Right kidney (tissue), 1 donor: ENCODE measurements at regions not wholly inside any gene's neighbourhood (a gene's known extent, or its start where the extent isn't known, plus 50 kb on each side); places are given as distances from the start of the nearest gene placed in this dataset.
A peak's percentile ranks its signal among the peaks of the same experiment; 100 is the strongest.

ENCODE experiments used
- DNase-seq: peaks from one replicate; pipeline ENCODE4 v3.0.0-alpha.2; 2016

DNA sequence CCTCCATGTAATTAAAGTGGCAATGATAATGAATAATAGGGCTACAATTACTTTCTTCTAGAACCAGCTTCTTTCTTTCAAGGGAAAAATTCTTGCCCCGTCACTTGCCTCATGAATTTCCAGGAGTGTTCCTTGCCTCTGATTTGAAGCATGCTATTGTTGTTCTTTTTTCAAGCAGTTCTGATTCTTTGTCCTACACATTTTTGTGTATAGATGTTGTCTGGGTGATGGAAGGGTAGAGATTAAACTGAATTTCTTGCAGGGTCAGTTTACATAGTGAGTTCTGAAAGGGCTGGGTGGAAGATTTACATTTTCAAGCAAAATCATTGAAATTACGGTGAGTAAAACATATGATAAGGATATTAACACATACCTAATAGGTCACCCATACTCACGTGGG lies 107.0 kb upstream of the TENM3 start:
- no peak for DNase-seq

DNA sequence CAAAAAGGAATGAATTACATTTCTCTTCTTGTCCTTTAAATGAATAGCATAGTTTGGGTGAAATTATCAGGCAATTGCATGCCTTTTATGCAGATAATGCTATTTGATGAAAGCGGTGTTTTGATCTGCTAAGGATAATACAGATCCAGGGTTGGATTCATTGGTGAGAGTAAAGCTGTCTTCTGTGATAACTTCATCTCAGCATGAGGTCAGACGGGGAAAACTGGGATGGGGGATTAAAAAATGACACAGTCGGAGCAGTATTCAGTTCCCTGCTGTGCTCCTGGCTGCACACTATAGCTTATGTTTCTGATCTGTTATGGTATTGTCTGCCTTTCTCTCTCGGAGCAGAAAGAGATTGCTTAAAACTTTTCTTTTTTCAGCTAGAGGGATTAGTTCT lies 105.9 kb upstream of the TENM3 start:
- DNase-seq: no peak

DNA sequence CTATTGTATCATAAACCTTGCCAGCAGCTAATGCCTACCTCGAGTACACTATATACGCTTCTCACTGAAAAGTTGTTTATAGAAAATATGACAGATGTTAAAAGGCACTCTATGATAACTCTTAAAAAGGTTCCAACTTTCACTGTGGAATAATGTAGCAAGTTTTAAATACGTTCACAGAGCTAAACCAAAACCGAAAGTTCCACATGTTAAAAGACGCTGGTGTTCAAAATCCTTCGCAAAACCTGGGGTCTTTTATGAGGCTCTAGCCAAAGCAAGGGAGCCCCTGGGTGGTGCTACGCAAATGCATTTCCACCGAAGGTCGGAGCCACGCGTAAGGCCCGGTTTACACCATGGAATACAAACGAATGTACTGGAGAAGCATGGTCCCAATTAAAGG lies 103.7 kb upstream of the TENM3 start:
- no peak for DNase-seq

DNA sequence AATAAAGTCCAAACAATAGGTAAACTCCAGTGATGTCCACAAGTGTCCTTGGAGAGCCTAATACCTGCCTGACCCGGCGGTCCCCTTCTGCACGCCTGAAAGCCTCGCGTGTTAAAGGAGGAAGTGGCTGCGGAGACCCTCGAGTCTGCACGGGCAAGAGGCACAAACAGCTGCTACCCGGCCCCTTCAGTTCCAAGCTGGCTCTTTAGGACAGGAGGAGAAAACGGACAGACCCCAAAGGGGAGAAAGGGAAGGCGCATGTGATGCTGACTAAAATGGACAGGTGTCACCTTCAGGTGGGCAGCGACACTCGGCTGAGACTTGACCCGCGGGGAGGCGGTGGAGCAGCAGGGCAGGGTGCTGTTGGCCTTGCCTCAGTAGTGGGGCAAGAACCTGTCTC lies 102.7 kb upstream of the TENM3 start:
- peak; percentile 21 for DNase-seq

DNA sequence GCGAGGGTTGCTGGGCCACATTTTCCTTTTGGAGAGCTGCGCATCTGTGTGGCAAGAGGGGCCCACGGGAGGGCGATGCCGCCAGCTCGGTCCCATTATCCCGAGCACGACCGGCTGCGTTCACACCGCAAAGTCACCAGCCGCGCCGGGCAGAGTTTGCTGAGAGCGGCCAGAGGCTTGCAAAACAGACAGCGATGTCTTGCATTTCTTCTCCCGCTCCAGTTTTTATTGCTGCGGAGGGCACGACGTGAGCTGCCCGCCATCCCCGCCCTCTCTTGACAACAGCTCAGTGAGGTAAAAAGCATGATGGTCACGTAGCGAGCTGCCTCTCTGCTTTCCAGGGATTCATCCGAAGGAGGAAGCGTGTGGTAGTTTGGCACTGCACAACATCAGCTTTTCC lies 102.1 kb upstream of the TENM3 start:
- peak; percentile 69 for DNase-seq

DNA sequence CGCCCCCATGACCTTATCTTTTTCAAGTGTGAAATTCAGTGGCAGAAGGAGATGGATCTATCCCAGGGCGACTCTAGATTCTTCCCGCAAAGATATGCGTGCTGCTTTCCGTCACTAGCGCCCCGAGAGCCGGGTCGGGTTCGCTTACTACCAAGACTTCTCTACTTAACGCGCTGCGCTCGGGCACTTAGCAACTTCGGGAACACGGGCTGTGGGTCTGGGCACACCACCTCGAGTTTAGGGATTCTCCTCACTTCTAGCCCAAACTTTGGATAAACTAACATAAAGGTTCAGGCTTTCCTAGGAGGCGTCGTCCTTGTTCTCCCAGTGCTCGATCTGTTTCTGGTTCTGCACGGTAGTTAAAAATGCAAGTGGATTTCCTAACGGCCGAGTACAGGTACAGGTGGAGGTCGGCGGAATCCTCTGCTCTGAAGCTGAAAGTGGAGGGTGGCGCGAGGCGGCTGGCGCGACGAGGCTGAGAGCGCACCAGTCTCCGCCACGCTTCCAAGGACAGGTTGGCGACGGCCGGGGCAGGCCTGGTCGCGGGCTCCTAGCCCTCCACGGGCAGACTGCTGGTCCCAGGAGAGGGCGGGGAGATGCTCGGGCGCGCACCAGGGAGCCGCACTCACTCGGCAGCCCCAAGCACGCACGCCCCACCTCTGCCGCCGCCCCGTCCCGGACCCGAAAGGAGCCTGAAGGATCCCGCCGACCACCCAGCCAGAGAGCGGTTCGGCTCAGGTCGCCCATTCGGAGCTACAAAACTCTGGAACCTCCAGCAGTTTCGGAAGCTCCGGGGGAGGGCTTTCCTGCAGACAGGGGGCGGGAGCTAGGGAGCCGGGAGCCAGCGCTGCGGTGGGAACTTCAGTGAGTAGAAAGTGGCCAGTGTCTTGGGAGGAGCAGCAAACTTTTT lies 100.8 kb upstream of the TENM3 start:
- peak; percentile 83 for DNase-seq

DNA sequence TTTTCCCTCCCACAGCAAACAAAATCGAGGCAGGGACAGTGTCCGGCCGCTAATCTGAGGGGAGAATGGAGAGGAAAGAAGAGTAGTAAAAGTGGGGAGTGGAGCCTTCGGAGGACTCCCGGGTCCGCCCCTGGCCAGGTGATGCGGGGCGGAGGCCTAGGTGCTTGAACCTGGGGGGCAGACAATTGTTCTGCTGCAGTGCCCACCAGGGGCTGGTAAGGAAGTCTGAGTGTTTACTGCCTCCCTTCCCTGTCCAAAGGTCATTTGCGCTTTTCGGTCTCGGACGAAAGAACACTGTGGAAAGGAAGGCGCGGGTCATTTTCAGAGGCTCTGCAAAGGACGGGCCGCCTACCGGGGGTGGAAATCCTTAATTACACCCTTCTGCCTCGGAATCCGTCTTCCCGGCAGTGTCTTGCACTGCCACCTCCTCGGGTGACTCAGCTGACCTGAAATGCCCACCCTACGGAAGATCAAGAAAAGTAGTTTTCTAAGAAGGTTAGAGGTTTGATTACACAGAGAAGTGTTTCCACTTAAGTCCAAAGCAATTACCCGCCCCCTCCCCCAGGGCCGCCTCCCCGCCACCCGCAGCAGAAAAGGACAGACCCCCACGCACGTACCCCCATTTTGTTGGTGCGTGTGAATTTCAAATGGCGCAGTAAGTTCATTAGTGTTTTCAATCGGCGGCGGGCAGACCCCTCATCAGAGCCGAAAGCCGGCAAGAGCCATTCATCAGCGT lies 99.9 kb upstream of the TENM3 start:
- peak; percentile 80 for DNase-seq

DNA sequence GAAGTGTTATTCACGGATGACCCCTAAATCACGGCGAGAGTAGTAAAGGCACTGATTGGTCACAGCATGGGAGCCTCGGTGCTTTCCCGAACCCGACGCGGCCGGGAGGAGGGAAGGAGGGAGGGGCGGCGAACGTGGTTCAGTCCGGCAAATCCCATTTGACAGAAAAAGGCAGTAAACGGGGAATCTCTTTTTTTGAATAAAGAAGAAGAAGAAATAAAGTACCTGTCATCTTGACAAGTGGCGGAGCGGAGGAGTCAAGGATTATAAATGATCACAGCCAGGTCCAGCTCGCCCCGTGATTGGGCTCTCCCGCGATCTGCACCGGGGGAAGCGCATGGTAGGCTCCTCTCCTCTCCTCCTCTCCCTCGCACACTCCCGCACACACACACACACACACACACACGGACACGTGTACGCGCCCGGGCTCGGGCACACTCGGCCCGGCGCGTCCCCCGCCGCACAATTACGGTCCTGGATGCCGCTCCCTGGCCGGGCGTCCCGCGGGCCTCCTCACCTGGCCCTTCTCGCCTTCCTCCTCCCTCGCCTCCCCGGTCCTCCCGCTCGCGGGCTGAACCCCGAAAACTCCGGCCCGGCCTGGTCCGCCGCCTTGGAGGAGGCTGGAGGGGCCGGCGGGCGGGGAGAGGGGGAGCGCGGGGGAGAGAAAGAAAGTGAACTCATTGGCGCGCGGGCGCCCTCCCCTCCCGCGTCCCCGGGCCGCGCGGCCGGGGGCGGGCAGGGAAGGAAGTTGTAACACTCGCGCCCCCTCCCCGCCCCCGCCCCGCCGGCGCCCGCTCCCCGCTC lies 99.2 kb upstream of the TENM3 start:
- peak; percentile 94 for DNase-seq

DNA sequence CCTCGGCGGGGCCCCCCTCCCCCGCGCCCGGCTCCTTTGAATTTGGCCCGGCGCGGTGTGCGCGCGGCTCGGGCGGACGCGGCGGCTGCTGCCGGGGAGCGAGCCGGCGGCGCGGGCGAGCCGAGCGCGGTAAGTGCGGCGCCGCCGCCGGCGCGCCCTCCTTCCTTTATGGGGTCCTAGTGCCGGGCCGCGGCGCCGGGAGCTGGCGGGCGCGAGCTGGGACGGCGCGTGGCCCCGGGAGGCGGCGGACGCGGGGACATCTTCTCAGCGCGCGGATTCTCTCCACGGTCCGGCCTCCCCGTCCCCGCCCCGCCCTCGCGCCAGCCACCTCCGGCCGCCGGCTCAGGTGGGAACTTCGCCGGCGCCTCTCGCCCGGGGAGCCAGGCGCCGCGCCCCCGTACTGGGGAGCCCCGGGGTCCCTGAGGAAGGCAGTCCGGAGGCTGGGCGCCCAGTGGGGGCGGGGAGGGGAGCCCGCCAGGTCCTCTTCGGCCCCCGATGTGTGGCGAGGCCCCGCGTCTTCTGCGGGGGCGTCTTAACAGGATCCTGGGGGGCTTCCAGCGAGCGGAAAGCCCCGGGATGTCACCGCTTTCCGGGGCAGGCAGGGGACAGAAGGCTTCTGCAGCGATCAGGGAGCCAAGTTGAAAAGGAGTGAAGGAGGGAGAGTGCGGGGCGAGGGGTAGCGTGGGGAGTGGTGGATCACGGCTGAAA lies 98.4 kb upstream of the TENM3 start:
- DNase-seq: peak; percentile 82

DNA sequence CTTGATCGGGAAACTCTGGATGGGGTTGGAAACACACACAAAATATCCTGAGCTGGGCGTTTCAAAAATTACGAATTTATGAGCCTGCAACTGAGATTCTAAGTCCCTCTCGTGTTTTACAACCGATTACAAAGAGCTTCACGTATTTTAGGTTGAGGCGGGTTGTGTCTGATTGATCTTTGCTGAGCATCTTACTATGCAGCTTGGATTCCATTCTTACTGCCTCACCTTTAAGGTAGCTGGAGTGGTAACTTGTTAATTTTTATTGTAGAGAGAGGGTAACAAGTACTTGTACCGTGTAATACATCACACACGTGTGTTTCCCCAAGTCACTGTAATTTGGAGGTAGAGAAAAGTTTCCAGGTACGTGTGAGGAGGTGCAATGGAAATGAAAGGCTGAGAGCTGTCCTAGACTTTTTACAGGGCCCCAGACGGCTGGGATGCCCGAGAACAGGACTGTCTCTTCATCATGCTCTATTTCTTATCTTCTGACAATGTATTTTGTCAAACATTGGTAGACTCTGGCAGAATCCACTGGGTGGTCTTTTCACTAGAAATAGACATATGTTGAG lies 97.8 kb upstream of the TENM3 start:
- DNase-seq: no peak

DNA sequence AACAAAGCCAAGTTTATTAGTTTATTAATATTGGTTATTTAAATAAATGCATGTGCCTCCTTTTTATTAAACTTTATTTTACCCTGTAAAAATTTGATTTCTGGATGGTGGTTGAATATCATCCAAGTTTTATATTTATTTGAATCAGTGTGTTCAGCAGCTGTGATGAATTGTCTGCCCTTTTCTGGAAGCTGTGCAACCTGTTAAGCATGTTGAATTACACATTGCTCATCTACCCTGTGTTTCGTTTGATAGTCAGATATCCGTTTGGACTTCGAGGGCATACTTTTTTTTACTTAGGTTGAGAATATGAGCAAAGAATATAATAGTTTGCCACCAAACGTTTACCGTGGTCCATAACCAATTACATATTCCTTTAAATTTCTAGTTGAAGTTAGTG lies 95.8 kb upstream of the TENM3 start:
- no peak for DNase-seq

DNA sequence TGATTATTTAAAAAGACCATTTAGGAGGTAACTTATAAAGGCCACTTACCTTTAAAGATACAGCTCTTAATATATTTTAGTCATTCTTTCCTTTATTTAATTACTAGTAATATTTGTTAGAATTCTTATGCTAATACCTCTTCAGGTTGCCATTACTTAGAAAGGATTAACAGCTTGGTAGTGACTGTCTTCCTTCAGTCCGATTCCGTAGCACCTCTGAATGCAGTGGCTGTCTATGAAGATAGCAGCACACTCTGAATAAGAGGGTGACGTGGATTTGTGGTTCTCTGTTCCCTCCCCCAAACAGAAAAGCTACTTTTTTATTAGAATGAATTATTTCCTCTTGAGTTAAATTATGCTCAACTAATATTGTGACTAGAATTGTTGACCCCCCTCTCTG lies 92.6 kb upstream of the TENM3 start:
- no peak for DNase-seq

DNA sequence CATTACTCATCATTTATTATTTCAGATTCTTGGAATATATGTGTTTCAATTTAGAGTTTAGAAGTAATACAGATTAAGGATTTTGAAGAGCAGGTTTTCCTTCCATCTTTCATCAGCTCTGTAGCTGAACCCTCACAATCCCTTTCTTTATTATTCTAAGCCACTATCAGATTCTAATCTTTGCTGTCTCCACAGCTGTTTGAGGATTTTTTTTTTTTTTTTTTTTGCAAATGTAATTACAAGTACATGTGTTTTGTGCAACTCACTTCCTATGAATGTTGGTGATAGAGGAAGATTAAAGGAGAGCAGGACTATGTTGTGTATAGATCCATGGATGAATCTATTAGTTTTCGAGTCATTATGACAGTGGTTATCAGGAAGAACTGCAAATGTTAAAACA lies 87.4 kb upstream of the TENM3 start:
- no peak for DNase-seq

DNA sequence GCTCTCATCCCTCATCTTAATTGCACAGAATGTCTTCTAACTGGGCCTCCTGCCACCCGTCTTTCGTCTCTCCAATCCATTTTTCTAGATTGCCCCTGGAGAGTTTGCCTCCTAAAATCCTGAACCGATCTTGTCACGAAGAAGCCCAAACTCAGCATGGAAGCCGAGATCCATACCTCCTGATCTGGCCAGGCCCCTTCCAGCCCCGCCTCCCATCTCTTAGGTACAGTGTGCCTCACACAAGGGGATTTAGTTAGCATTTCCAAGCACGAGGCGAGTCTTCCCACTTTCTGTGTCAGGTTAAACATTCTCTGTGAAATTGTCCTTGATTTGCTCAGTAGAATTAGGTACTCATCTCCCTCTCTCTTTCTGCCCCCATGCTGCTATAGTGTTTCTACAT lies 80.0 kb upstream of the TENM3 start:
- no peak for DNase-seq

DNA sequence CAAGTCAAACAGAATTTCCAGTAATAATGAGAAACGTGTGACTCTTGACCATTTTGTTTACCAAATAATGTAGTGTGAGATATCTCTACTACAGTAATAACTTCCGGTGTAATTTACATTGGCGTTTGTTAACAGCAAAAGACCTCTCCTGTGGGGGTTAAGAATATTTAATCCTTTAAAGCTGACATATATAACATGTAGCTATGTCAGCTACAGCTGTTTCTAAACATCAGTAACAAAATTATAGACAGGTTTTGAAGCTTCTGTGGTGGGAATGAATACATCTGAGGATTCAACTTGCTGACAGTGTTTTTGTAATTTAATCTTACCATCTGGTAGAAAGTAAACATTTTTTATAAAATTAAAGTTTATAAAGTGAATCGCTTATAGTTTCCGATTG lies 73.6 kb upstream of the TENM3 start:
- DNase-seq: no peak

DNA sequence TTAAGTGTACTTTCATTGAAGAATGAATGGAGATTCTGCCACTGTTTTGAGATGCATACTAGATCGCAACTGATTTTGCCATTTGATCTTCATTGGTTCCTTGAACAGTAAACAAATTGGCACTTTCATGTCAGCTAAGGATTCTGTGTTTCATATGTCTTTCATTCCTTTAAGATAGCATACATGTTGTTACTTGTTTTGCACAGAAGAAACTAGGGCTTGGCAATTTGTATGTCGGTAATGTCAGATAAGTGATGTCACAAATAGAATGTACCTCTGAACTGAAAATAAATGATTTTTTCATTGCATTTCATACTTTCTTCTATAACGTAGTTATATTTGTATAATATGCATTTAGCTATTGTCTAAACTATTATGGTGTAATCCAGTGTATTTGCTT lies 73.2 kb upstream of the TENM3 start:
- DNase-seq: no peak

DNA sequence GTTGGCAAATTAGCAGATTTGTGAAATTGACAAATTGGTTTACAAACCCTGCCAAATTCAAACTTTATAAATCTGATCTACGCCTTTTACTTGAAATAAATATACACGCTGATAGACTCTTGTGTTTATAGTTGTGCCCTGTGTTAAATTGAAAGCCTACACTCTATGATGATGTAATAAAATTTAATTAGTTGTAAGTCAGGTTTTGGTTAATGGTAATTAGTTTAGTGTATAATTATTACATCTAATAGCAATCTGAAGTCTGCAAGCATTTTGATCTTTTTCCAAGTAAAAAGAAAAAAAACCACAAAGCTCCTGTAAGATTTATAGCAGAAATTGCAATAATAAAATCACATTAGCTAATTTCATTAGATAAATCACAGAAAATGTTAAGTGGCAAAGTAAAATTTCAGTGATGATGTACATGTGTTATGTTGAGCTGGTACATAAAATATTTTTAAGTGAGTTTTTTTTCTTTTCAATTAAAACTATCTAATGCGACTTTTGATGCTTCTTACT lies 72.7 kb upstream of the TENM3 start:
- DNase-seq: no peak

DNA sequence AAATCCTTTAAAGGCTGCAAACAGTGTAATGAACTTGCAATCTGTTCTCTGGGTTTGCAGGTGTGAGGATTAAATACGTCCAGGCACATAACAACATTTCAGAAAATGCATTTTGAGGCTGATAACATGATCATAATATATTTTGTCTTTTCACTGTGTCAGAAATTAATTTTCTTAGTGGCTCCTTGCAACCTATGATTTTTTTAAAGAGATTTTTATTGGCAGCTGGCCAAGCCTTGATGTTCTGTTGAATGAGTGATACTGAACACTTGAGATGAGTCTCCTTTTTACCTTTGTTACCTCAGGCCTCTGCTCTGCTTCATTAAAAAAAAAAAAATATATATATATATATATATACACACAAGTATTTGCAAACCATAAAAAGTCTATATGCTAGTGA lies 68.2 kb upstream of the TENM3 start:
- no peak for DNase-seq

DNA sequence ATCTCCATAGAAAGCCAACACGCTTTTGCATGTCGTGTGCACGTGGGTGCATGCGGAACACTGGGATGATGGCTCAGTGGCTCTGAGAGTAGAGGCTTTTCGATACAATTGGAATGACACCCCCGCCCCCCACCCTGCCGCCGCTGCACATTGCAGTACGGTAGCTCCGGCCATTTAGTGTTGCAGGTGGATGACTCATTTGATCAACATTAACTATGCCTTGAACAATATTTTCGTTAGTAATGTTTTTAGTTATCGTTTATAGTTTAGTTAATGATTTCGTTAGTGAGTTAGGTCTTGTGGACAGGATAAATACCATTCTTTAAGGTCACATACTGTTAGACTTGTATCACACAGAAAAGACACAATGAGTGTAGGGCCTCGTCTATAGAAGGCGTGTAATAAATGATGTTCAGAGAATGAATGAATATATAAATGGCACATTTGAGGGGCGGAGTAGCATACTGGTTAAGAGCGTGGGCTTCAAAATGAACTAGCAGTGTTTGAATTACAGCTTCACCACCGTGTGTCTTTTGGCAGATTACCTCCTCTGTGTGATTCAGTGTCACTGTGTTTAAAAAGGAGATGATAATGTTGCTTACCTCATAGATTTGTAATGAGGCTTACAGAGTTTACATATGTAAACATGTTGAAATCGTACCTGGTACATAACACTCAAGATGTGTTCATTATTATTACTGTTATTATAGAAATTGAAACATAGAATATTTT lies 67.2 kb upstream of the TENM3 start:
- DNase-seq: no peak

DNA sequence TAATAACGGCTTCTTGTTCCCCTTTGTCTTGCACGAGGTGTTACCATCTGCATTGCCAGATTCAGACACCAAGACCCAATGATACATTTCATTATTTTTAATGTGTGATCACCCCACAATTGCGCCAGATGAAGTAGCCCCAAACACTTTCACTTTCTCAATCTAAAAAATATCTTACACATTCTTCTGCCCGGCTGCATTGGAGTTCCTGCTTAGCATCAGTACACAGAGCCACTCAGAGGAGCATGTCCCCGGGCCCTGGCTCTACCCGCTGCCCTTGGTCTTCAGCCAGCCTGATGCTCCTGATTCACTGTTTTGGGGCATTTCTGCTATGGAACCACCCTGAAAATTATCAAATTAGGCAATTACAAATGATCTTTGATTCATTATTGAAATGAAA lies 66.0 kb upstream of the TENM3 start:
- no peak for DNase-seq

DNA sequence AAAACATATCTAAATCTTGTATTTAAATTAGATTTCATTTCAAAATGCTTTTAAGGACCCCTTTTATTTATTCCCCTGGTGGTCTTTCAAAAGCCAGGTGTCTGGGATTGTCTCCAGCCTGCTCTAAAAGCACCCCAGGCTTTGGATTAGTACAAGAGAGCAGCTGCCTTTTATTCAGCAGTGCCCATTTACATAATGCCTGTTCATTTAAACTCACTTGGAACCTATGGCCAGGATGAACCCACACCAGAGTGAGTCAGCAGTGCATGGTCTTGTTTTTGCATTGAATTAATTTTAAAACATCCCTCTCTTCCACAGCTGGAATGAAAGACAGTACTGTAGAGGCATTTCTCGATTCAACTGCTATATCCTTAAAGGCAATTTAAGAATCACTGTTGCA lies 64.1 kb upstream of the TENM3 start:
- DNase-seq: no peak
